GM12878 (cell line): ENCODE measurements at regions not wholly inside any gene's neighbourhood (a gene's known extent, or its start where the extent isn't known, plus 50 kb on each side); places are given as distances from the start of the nearest gene placed in this dataset.

ENCODE experiments used
- ATAC-seq: fragments of 200-7000 bp; cut with Tn5 transposase; 3 replicates; pipeline ENCODE4 v1.9.1; 2020; ENCODE audit warnings: mild to moderate bottlenecking, moderate library complexity
- BruUV-seq: library from RNA; stranded (reverse); fragments of 400-500 nt; replicated peaks from 2 replicates; lab custom pipeline; 2021; lab: Mats Ljungman, UMichigan
- CTCF ChIA-PET: fragments of 300-600 bp; sonication (Branson Sonifier 250); formaldehyde crosslinking; extraction: SDS; loops from one replicate; lab custom pipeline; 2021; ENCODE audit warnings: inconsistent platforms; lab: Yijun Ruan, JAX
- POLR2A ChIA-PET: fragments of 350-600 bp; formaldehyde crosslinking; extraction: SDS; loops from one replicate; lab custom pipeline; 2021; ENCODE audit warnings: inconsistent platforms; lab: Charles Lee
- RAD21 ChIA-PET: fragments of 300-600 bp; sonication (Branson Sonifier 250); formaldehyde crosslinking; loops from one replicate; lab custom pipeline; 2023; ENCODE audit warnings: antibody characterized with exemption; ENCODE audit not compliant: unreplicated experiment; lab: Charles Lee
- SMC1A ChIA-PET: fragments of 300-600 bp; sonication (Branson Sonifier 250); formaldehyde crosslinking; loops from one replicate; lab custom pipeline; 2023; ENCODE audit not compliant: unreplicated experiment, uncharacterized antibody; lab: Charles Lee
- DNase-seq: peaks from one replicate; pipeline ENCODE4 v3.0.0-alpha.2; 2011; ENCODE audit warnings: low read depth, low spot score
- FAIRE-seq: peaks from 3 replicates; lab custom pipeline; 2011; peaks lifted over from hg19 to GRCh38; lab: Jason Lieb, UNC
- H2AFZ ChIP-seq: 2 replicates; pipeline ENCODE4 v1.6.0; 2011; ENCODE audit warnings: low read depth, low read length, control low read depth; ENCODE audit not compliant: control insufficient read depth
- H3K27ac ChIP-seq: 2 replicates; pipeline ENCODE4 v1.5.1; 2011; ENCODE audit warnings: control low read depth; ENCODE audit not compliant: control insufficient read depth, insufficient read depth
- H3K27me3 ChIP-seq, 2 experiments: replicated peaks in 1 of 2; 2 replicates each; pipeline versions ENCODE4 v1.6.0 to v1.6.1; 2011; ENCODE audit warnings: low read length in 1 of 2; ENCODE audit not compliant: control insufficient read depth in 2 of 2, insufficient read depth in 2 of 2
- H3K36me3 ChIP-seq, 2 experiments: 2 replicates each; pipeline ENCODE4 v1.5.1; 2011; ENCODE audit warnings: low read length in 1 of 2; ENCODE audit not compliant: control insufficient read depth in 2 of 2, insufficient read depth in 2 of 2
- H3K4me1 ChIP-seq: 2 replicates; pipeline ENCODE4 v1.6.1; 2011; ENCODE audit warnings: mild to moderate bottlenecking, low read length, moderate library complexity, mixed read lengths; ENCODE audit not compliant: control insufficient read depth, insufficient read depth
- H3K4me2 ChIP-seq: 2 replicates; pipeline ENCODE4 v1.6.0; 2011; ENCODE audit warnings: control low read depth; ENCODE audit not compliant: control insufficient read depth, insufficient read depth
- H3K4me3 ChIP-seq: fragments of 200-600 bp; sonication (generic); 2 replicates; pipeline ENCODE4 v1.5.1; 2016
- H3K79me2 ChIP-seq: 2 replicates; pipeline ENCODE4 v1.6.0; 2011; ENCODE audit warnings: low read length; ENCODE audit not compliant: control insufficient read depth, insufficient read depth
- H3K9ac ChIP-seq: 2 replicates; pipeline ENCODE4 v1.8.0; 2011; ENCODE audit warnings: low read length, control low read depth, mixed read lengths; ENCODE audit not compliant: control insufficient read depth, insufficient read depth
- H3K9me3 ChIP-seq: replicated peaks from 3 replicates; pipeline ENCODE4 v1.5.1; 2011; ENCODE audit warnings: mild to moderate bottlenecking, low read length; ENCODE audit not compliant: control insufficient read depth, insufficient read depth
- H4K20me1 ChIP-seq: 2 replicates; pipeline ENCODE4 v1.6.0; 2011; ENCODE audit not compliant: control insufficient read depth, insufficient read depth
- HDAC2 ChIP-seq: fragments of 200-600 bp; sonication (generic); IDR thresholded peaks from 2 replicates; pipeline ENCODE4 v1.6.1; 2017
- MXI1 ChIP-seq: fragments of 150-350 bp; IDR thresholded peaks from 2 replicates; pipeline ENCODE4 v1.6.1; 2011; ENCODE audit warnings: low read depth, mild to moderate bottlenecking, inconsistent platforms, low read length, improper control_type of control experiment
- POLR2AphosphoS2 ChIP-seq: IDR thresholded peaks from 2 replicates; pipeline ENCODE4 v1.6.1; 2011; ENCODE audit warnings: low read depth, mild to moderate bottlenecking, low read length, improper control_type of control experiment, moderate library complexity
- WRNIP1 ChIP-seq: IDR thresholded peaks from 2 replicates; pipeline ENCODE4 v1.6.1; 2011; ENCODE audit warnings: low read depth, low read length, improper control_type of control experiment, borderline replicate concordance
- ZNF217 ChIP-seq: fragments of 450-650 bp; IDR thresholded peaks from 2 replicates; pipeline ENCODE4 v1.6.1; 2017; ENCODE audit warnings: antibody characterized with exemption, mild to moderate bottlenecking
- WGBS: methylation state at CpG from one replicate; pipeline ENCODE4 v1.1.6; 2016; ENCODE audit warnings: low lambda C conversion rate; ENCODE audit not compliant: insufficient replicate concordance, insufficient coverage; ENCODE audit errors: missing lambda C conversion rate; 5-methylcytosine and 5-hydroxymethylcytosine counted together
- in situ Hi-C: fragments of 300-500 bp; cut with MboI; formaldehyde crosslinking; loops from 9 replicates; pipeline ENCODE4 v1.14.3; 2018; ENCODE audit warnings: mixed read lengths
- intact Hi-C: fragments of 100-400 bp; cut with micrococcal nuclease; formaldehyde crosslinking; loops from one replicate; pipeline ENCODE4 v1.14.2; 2022; ENCODE audit not compliant: unreplicated experiment
- TF ChIP-seq, protein P1 (sequence below): fragments of 450-650 bp; IDR thresholded peaks from 2 replicates; pipeline ENCODE4 v1.6.1; 2016; ENCODE audit warnings: mild to moderate bottlenecking, moderate library complexity, borderline replicate concordance
- TF ChIP-seq, protein P2 (sequence below): fragments of 450-650 bp; IDR thresholded peaks from 2 replicates; pipeline ENCODE4 v1.6.1; 2018; ENCODE audit warnings: borderline replicate concordance, mild to moderate bottlenecking; ENCODE audit not compliant: partially characterized antibody
- TF ChIP-seq, protein P3 (sequence below): IDR thresholded peaks from 2 replicates; pipeline ENCODE4 v1.6.1; 2012; ENCODE audit warnings: improper control_type of control experiment, low read depth, low read length; ENCODE audit not compliant: insufficient replicate concordance

DNA sequence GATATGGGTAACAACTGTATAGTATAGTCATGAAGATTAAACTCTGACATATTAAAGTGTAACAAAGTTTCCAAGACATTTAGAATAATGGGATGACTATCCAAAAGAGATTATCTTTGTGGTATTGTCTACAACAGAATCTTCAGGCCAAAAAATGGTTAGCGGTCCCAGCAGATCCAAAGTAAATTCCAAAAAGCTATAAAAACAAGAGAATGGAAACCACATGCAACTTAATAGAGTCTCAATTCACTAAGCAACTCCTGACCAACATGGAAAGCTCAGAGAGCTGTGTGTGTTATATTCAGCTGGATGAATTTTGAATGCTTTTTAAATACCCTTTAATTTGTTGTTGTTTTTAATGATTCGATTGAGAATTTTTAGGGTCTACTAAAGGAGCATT is 688.2 kb downstream of the CETN3 start (continued):
- TF ChIP-seq, protein P1, sequence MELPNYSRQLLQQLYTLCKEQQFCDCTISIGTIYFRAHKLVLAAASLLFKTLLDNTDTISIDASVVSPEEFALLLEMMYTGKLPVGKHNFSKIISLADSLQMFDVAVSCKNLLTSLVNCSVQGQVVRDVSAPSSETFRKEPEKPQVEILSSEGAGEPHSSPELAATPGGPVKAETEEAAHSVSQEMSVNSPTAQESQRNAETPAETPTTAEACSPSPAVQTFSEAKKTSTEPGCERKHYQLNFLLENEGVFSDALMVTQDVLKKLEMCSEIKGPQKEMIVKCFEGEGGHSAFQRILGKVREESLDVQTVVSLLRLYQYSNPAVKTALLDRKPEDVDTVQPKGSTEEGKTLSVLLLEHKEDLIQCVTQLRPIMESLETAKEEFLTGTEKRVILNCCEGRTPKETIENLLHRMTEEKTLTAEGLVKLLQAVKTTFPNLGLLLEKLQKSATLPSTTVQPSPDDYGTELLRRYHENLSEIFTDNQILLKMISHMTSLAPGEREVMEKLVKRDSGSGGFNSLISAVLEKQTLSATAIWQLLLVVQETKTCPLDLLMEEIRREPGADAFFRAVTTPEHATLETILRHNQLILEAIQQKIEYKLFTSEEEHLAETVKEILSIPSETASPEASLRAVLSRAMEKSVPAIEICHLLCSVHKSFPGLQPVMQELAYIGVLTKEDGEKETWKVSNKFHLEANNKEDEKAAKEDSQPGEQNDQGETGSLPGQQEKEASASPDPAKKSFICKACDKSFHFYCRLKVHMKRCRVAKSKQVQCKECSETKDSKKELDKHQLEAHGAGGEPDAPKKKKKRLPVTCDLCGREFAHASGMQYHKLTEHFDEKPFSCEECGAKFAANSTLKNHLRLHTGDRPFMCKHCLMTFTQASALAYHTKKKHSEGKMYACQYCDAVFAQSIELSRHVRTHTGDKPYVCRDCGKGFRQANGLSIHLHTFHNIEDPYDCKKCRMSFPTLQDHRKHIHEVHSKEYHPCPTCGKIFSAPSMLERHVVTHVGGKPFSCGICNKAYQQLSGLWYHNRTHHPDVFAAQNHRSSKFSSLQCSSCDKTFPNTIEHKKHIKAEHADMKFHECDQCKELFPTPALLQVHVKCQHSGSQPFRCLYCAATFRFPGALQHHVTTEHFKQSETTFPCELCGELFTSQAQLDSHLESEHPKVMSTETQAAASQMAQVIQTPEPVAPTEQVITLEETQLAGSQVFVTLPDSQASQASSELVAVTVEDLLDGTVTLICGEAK: no peak
- TF ChIP-seq, all 136 proteins: peak for 0

DNA sequence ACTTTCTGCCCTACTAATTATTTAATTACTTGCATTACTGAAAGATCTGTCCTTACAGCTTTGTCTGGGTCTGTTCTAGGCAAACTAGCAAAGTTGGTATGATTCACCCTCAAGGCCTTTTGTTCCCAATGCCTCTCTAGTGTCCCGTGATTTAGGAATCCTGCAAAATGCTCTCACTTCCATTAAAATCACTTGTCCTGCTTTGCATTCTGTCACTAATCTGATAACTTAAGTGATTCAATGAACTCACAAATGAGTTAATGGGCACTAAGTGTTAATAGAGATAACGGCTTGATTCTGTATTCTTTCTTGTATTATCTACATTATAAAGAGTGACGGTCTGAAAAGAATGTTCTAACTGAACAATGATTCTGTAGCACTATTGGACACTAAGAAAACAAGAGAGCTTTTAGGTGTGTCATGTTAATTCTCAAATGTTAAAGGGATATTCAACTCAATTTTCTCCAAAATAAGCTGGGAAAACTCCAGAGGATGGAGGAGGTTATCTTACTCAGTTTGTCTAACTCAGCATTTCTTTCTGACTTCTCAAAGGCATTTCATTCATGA is 697.3 kb downstream of the CETN3 start:
- ChIA-PET POLR2A (interaction anchor here (1.7 kb wide), 1 partner anchor 9 kb away, joined by 5 read pairs; no protein-coding TSS in a partner anchor), CTCF (interaction anchor here (0.9 kb wide), 1 partner anchor 9 kb away, joined by 3 read pairs; no protein-coding TSS in a partner anchor), RAD21 (no interaction called here), SMC1A (interaction anchor here (1.1 to 1.7 kb wide), 2 partner anchors 8 to 9 kb away, joined by 3 read pairs; no protein-coding TSS in a partner anchor)
- intact Hi-C loops: no loop called here
- WGBS: 98% methylated on average over 3 of the region's 3 CpGs
- no peak overlapping the region for H3K9ac ChIP-seq
- BruUV-seq: no TSS peak
- no peaks in the 10 kb centered on the region for H3K79me2 ChIP-seq
- no peaks in the 10 kb centered on the region for H3K9me3 ChIP-seq
- no peaks in the 10 kb centered on the region for H3K36me3 ChIP-seq
- DNase-seq: no peak
- in situ Hi-C loops: no loop called here
- H3K4me1 ChIP-seq: no peaks in the 10 kb centered on the region
- no peak overlapping the region for H3K27ac ChIP-seq
- no peak overlapping the region for H3K4me3 ChIP-seq
- no peak overlapping the region for H2AFZ ChIP-seq
- ATAC-seq: no peak
- peak; percentile 13 for FAIRE-seq
- no peaks in the 10 kb centered on the region for H4K20me1 ChIP-seq
- no peaks in the 10 kb centered on the region for H3K27me3 ChIP-seq
- no peak overlapping the region for H3K4me2 ChIP-seq
- TF ChIP-seq ZNF217 (no peak), POLR2AphosphoS2 (no peak), MXI1 (no peak), WRNIP1 (no peak), HDAC2 (no peak)
- TF ChIP-seq, protein P2, sequence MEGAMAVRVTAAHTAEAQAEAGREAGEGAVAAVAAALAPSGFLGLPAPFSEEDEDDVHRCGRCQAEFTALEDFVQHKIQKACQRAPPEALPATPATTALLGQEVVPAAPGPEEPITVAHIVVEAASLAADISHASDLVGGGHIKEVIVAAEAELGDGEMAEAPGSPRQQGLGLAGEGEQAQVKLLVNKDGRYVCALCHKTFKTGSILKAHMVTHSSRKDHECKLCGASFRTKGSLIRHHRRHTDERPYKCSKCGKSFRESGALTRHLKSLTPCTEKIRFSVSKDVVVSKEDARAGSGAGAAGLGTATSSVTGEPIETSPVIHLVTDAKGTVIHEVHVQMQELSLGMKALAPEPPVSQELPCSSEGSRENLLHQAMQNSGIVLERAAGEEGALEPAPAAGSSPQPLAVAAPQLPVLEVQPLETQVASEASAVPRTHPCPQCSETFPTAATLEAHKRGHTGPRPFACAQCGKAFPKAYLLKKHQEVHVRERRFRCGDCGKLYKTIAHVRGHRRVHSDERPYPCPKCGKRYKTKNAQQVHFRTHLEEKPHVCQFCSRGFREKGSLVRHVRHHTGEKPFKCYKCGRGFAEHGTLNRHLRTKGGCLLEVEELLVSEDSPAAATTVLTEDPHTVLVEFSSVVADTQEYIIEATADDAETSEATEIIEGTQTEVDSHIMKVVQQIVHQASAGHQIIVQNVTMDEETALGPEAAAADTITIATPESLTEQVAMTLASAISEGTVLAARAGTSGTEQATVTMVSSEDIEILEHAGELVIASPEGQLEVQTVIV: no peak
- TF ChIP-seq, protein P3, sequence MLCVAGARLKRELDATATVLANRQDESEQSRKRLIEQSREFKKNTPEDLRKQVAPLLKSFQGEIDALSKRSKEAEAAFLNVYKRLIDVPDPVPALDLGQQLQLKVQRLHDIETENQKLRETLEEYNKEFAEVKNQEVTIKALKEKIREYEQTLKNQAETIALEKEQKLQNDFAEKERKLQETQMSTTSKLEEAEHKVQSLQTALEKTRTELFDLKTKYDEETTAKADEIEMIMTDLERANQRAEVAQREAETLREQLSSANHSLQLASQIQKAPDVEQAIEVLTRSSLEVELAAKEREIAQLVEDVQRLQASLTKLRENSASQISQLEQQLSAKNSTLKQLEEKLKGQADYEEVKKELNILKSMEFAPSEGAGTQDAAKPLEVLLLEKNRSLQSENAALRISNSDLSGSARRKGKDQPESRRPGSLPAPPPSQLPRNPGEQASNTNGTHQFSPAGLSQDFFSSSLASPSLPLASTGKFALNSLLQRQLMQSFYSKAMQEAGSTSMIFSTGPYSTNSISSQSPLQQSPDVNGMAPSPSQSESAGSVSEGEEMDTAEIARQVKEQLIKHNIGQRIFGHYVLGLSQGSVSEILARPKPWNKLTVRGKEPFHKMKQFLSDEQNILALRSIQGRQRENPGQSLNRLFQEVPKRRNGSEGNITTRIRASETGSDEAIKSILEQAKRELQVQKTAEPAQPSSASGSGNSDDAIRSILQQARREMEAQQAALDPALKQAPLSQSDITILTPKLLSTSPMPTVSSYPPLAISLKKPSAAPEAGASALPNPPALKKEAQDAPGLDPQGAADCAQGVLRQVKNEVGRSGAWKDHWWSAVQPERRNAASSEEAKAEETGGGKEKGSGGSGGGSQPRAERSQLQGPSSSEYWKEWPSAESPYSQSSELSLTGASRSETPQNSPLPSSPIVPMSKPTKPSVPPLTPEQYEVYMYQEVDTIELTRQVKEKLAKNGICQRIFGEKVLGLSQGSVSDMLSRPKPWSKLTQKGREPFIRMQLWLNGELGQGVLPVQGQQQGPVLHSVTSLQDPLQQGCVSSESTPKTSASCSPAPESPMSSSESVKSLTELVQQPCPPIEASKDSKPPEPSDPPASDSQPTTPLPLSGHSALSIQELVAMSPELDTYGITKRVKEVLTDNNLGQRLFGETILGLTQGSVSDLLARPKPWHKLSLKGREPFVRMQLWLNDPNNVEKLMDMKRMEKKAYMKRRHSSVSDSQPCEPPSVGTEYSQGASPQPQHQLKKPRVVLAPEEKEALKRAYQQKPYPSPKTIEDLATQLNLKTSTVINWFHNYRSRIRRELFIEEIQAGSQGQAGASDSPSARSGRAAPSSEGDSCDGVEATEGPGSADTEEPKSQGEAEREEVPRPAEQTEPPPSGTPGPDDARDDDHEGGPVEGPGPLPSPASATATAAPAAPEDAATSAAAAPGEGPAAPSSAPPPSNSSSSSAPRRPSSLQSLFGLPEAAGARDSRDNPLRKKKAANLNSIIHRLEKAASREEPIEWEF: no peak
